ENCODE measurements at regions not wholly inside any gene's neighbourhood (a gene's known extent, or its start where the extent isn't known, plus 50 kb on each side); places are given as distances from the start of the nearest gene placed in this dataset.

DNA sequence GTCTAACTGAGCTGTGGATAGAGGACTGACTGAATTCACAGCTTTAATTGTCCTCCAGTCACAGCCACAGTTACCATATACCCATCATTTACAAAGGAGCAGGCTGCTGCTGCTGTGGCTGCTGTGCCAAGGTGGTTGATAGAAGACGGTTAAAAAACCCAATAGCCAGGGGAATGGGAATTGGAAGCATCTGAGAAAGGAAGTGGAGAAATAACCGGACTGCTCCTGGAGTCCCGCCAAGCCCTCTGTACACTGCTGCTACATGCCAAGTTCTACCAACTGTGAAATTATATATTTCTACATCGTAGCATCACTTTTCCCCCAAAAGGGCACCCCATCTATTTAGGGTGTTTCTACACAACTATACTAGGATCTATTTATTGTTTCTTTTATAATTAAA, 279.7 kb upstream of the ARX start:
- no peak overlapping the region for H3K4me3 ChIP-seq
- no peak overlapping the region for H3K27ac ChIP-seq
- no peak for DNase-seq
- peaks cover 11% of the 10 kb centered on the region for H3K27me3 ChIP-seq
- H3K9me3 ChIP-seq (replicated peaks in 1 of 3) = no peaks in the 10 kb centered on the region
- H3K4me1 ChIP-seq (replicated peaks in 1 of 2) = no peaks in the 10 kb centered on the region
- no peaks in the 10 kb centered on the region for H3K36me3 ChIP-seq (replicated peaks in 1 of 2)
- no peak for TF ChIP-seq POLR2A (IDR thresholded peaks at IDR 0.05)
- TF ChIP-seq, protein P1, sequence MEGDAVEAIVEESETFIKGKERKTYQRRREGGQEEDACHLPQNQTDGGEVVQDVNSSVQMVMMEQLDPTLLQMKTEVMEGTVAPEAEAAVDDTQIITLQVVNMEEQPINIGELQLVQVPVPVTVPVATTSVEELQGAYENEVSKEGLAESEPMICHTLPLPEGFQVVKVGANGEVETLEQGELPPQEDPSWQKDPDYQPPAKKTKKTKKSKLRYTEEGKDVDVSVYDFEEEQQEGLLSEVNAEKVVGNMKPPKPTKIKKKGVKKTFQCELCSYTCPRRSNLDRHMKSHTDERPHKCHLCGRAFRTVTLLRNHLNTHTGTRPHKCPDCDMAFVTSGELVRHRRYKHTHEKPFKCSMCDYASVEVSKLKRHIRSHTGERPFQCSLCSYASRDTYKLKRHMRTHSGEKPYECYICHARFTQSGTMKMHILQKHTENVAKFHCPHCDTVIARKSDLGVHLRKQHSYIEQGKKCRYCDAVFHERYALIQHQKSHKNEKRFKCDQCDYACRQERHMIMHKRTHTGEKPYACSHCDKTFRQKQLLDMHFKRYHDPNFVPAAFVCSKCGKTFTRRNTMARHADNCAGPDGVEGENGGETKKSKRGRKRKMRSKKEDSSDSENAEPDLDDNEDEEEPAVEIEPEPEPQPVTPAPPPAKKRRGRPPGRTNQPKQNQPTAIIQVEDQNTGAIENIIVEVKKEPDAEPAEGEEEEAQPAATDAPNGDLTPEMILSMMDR (IDR thresholded peaks at IDR 0.05) = no peak
- intact Hi-C loops (cut with DNase I) = no loop called here
- 60 to 75% (median 67%) methylated on average over 4 of the region's 4 CpGs for WGBS, 4 donors

DNA sequence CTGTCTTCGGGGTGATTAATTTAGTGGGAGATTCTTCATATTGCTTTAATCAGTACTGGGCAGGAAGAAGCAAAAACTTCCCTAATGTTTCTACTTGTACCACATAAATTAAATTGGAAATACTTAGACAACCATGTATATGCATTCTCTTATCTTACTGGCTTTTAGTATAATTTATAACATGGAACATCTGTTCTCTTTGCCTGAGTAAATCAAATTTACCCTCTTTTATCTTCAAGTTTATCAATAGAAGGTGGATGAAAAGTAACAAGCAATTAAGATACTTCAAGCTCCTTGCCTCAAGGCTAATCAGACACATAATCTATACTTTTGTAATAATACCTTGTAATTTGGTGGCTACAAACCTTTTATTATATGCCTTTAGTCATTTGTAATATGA, 274.4 kb upstream of the ARX start:
- H3K27ac ChIP-seq = no peak overlapping the region
- no peaks in the 10 kb centered on the region for H3K36me3 ChIP-seq (replicated peaks in 1 of 2)
- no peak for DNase-seq
- intact Hi-C loops (cut with DNase I) = no loop called here
- peaks cover 11% of the 10 kb centered on the region for H3K27me3 ChIP-seq
- WGBS, 4 donors = 58 to 67% (median 63%) methylated on average over 1 of the region's 1 CpG
- H3K4me3 ChIP-seq = no peak overlapping the region
- H3K9me3 ChIP-seq (replicated peaks in 1 of 3) = no peaks in the 10 kb centered on the region
- TF ChIP-seq, protein P1 (IDR thresholded peaks at IDR 0.05) = no peak
- TF ChIP-seq POLR2A (IDR thresholded peaks at IDR 0.05) = no peak
- no peaks in the 10 kb centered on the region for H3K4me1 ChIP-seq (replicated peaks in 1 of 2)

DNA sequence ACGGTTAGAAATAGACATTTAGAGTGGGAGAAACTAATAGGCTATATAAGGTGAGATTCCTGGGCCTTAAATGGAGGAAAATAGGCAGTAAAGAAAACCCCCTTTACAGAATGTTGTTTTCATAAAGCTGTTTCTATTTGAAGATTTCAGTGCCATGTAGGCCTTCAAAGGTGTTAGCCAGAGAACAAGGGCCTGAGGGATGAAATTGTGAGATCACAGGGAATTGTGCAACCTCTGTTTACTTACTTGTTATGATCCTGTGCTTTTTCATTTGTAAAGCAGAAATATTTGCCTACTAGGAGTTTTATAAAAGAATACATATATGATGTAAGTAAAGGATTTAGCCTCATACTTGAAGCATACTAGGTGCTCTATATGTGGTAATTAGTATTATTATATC, 272.9 kb upstream of the ARX start:
- no peaks in the 10 kb centered on the region for H3K27me3 ChIP-seq
- no peak for DNase-seq
- H3K4me3 ChIP-seq = no peak overlapping the region
- TF ChIP-seq, protein P1 (IDR thresholded peaks at IDR 0.05) = no peak
- TF ChIP-seq POLR2A (IDR thresholded peaks at IDR 0.05) = no peak
- no peaks in the 10 kb centered on the region for H3K9me3 ChIP-seq (replicated peaks in 1 of 3)
- no peak overlapping the region for H3K27ac ChIP-seq
- no peaks in the 10 kb centered on the region for H3K36me3 ChIP-seq (replicated peaks in 1 of 2)
- WGBS, 4 donors = 54 to 93% (median 73%) methylated on average over 1 of the region's 1 CpG
- no peaks in the 10 kb centered on the region for H3K4me1 ChIP-seq (replicated peaks in 1 of 2)
- intact Hi-C loops (cut with DNase I) = no loop called here

DNA sequence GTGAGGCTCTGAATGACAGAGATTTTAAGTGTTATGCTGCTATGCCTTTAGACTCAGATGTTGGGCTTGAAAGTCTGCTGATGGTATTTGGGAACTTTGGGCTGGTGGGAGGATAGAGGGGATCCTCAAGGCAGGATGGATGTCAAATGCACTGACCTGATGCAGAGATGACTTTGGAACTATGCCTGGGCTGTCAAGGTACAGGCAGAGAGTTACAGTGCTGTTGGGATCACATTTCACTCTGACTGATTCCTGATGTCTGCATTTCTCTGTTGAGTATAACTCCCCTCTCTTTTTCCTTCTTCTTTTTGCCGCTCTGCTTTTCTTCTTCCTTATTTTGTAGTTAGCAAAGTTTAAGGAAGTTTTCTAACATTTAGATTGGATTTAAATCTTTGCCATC, 271.8 kb upstream of the ARX start:
- Histone ChIP-seq H3K4me1 (replicated peaks in 1 of 2) (no peaks in the 10 kb centered on the region), H3K27ac (no peak overlapping the region), H3K9me3 (replicated peaks in 1 of 3) (no peaks in the 10 kb centered on the region), H3K36me3 (replicated peaks in 1 of 2) (no peaks in the 10 kb centered on the region), H3K4me3 (no peak overlapping the region), H3K27me3 (no peaks in the 10 kb centered on the region)
- TF ChIP-seq, protein P1 (IDR thresholded peaks at IDR 0.05) = no peak
- TF ChIP-seq POLR2A (IDR thresholded peaks at IDR 0.05) = no peak
- intact Hi-C loops (cut with DNase I) = no loop called here
- 56 to 86% (median 73%) methylated on average over 1 of the region's 1 CpG for WGBS, 4 donors
- no peak for DNase-seq
